ENCODE measurements at regions not wholly inside any gene's neighbourhood (a gene's known extent, or its start where the extent isn't known, plus 50 kb on each side); places are given as distances from the start of the nearest gene placed in this dataset.

GRCh38 chr10:80702143-80702542 is 164.4 kb downstream of the SH2D4B start:
- no peaks in the 10 kb centered on the region for H3K36me3 Mint-ChIP-seq (ENCODE audit: unreplicated experiment)
- H3K9me3 Mint-ChIP-seq (ENCODE audit: unreplicated experiment) = no peaks in the 10 kb centered on the region
- no peak overlapping the region for H3K4me3 Mint-ChIP-seq (ENCODE audit: unreplicated experiment)
- TF ChIP-seq, protein P1, sequence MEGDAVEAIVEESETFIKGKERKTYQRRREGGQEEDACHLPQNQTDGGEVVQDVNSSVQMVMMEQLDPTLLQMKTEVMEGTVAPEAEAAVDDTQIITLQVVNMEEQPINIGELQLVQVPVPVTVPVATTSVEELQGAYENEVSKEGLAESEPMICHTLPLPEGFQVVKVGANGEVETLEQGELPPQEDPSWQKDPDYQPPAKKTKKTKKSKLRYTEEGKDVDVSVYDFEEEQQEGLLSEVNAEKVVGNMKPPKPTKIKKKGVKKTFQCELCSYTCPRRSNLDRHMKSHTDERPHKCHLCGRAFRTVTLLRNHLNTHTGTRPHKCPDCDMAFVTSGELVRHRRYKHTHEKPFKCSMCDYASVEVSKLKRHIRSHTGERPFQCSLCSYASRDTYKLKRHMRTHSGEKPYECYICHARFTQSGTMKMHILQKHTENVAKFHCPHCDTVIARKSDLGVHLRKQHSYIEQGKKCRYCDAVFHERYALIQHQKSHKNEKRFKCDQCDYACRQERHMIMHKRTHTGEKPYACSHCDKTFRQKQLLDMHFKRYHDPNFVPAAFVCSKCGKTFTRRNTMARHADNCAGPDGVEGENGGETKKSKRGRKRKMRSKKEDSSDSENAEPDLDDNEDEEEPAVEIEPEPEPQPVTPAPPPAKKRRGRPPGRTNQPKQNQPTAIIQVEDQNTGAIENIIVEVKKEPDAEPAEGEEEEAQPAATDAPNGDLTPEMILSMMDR (IDR thresholded peaks at IDR 0.05) = no peak
- peak; percentile 51 for DNase-seq (ENCODE audit: extremely low spot score, unreplicated experiment)
- H3K27ac Mint-ChIP-seq (ENCODE audit: unreplicated experiment) = no peak overlapping the region
- no peaks in the 10 kb centered on the region for H3K4me1 Mint-ChIP-seq (ENCODE audit: unreplicated experiment)
- H3K27me3 Mint-ChIP-seq (ENCODE audit: unreplicated experiment) = peaks cover 4% of the 10 kb centered on the region

GRCh38 chr10:80705899-80706298 is 168.2 kb downstream of the SH2D4B start:
- no peaks in the 10 kb centered on the region for H3K36me3 Mint-ChIP-seq (ENCODE audit: unreplicated experiment)
- TF ChIP-seq, protein P1 (IDR thresholded peaks at IDR 0.05) = no peak
- no peaks in the 10 kb centered on the region for H3K4me1 Mint-ChIP-seq (ENCODE audit: unreplicated experiment)
- H3K27me3 Mint-ChIP-seq (ENCODE audit: unreplicated experiment) = peaks cover 4% of the 10 kb centered on the region
- H3K27ac Mint-ChIP-seq (ENCODE audit: unreplicated experiment) = no peak overlapping the region
- DNase-seq (ENCODE audit: extremely low spot score, unreplicated experiment) = no peak
- H3K4me3 Mint-ChIP-seq (ENCODE audit: unreplicated experiment) = no peak overlapping the region
- H3K9me3 Mint-ChIP-seq (ENCODE audit: unreplicated experiment) = no peaks in the 10 kb centered on the region

GRCh38 chr10:80708185-80708584 is 170.5 kb downstream of the SH2D4B start:
- Mint-ChIP-seq H3K27me3 (ENCODE audit: unreplicated experiment) (peaks cover 12% of the 10 kb centered on the region), H3K36me3 (ENCODE audit: unreplicated experiment) (no peaks in the 10 kb centered on the region), H3K27ac (ENCODE audit: unreplicated experiment) (no peak overlapping the region), H3K4me3 (ENCODE audit: unreplicated experiment) (no peak overlapping the region), H3K9me3 (ENCODE audit: unreplicated experiment) (no peaks in the 10 kb centered on the region), H3K4me1 (ENCODE audit: unreplicated experiment) (no peaks in the 10 kb centered on the region)
- TF ChIP-seq, protein P1 (IDR thresholded peaks at IDR 0.05) = no peak
- DNase-seq (ENCODE audit: extremely low spot score, unreplicated experiment) = no peak

- TF ChIP-seq, protein P1 (IDR thresholded peaks at IDR 0.05) = no peak
- Mint-ChIP-seq H3K36me3 (ENCODE audit: unreplicated experiment) (no peaks in the 10 kb centered on the region), H3K4me3 (ENCODE audit: unreplicated experiment) (no peak overlapping the region), H3K4me1 (ENCODE audit: unreplicated experiment) (no peaks in the 10 kb centered on the region), H3K9me3 (ENCODE audit: unreplicated experiment) (no peaks in the 10 kb centered on the region), H3K27me3 (ENCODE audit: unreplicated experiment) (peaks cover 12% of the 10 kb centered on the region), H3K27ac (ENCODE audit: unreplicated experiment) (no peak overlapping the region)
- no peak for DNase-seq (ENCODE audit: extremely low spot score, unreplicated experiment)
Observed at GRCh38 chr10:80708808-80709207, 171.1 kb downstream of the SH2D4B start.

- Mint-ChIP-seq H3K27me3 (ENCODE audit: unreplicated experiment) (peaks cover 8% of the 10 kb centered on the region), H3K36me3 (ENCODE audit: unreplicated experiment) (no peaks in the 10 kb centered on the region), H3K9me3 (ENCODE audit: unreplicated experiment) (no peaks in the 10 kb centered on the region), H3K27ac (ENCODE audit: unreplicated experiment) (no peak overlapping the region), H3K4me1 (ENCODE audit: unreplicated experiment) (no peaks in the 10 kb centered on the region), H3K4me3 (ENCODE audit: unreplicated experiment) (no peak overlapping the region)
- DNase-seq (ENCODE audit: extremely low spot score, unreplicated experiment) = peak; percentile 27
- TF ChIP-seq, protein P1 (IDR thresholded peaks at IDR 0.05) = no peak
Observed at GRCh38 chr10:80709866-80710265, 172.2 kb downstream of the SH2D4B start.

Data from osteocyte (in vitro differentiated cells).